SK-N-MC (cell line): ENCODE measurements at regions not wholly inside any gene's neighbourhood (a gene's known extent, or its start where the extent isn't known, plus 50 kb on each side); places are given as distances from the start of the nearest gene placed in this dataset.

Experiments
- EZH2 ChIP-seq: fragments of 200-600 bp; sonication (generic); IDR thresholded peaks from one replicate; pipeline ENCODE4 v1.6.1; 2017; ENCODE audit warnings: antibody characterized with exemption
- FOXP2 ChIP-seq: optimal IDR thresholded peaks from 2 replicates; pipeline ENCODE3; 2011; ENCODE audit warnings: mild to moderate bottlenecking, moderate library complexity; ENCODE audit not compliant: insufficient read depth; ENCODE audit errors: extremely low read length, control extremely low read depth
- POLR2AphosphoS5 ChIP-seq: IDR thresholded peaks from 2 replicates; pipeline ENCODE4 v1.6.1; 2012; ENCODE audit warnings: mild to moderate bottlenecking, low read depth, low read length, borderline replicate concordance

DNA sequence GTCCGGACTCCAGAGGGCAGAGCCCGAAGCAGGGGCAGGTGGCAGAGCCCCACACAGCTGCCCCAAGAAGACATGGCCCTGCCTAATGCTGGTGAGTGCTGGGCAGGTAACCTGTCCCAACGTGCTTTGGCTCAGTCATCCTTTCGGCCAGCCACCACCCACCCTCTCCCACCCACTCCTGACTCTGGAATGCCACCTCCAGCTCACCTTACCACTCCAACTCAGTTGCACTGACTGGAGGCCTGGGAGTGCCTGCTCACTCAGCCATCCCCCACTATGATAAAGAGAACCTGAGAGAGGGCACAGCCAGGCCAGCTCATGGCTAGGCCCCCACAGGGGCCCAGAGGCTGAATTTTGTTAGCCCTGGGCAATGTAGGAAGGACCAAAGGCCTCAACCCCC, 53.8 kb upstream of the MPEG1 start:
- TF ChIP-seq POLR2AphosphoS5 (no peak), EZH2 (no peak), FOXP2 (no peak)
